Stimulated activated CD8-positive, alpha-beta memory T cell treated with anti-CD3 and anti-CD28 coated beads, Interleukin-4, amount 100 ng/mL, for 48 hours (primary cell): ENCODE measurements at regions not wholly inside any gene's neighbourhood (a gene's known extent, or its start where the extent isn't known, plus 50 kb on each side); places are given as distances from the start of the nearest gene placed in this dataset.

Source experiments
- DNase-seq: peaks from one replicate; pipeline ENCODE4 v3.0.0-alpha.2; 2020

GRCh38 chr15:62475591-62475990, 310.5 kb upstream of the C2CD4B start:
- no peak for DNase-seq

- DNase-seq: no peak
These were observed 311.1 kb upstream of the C2CD4B start for GRCh38 chr15:62476163-62476562.

- DNase-seq: no peak
These were observed 312.8 kb upstream of the C2CD4B start for GRCh38 chr15:62477929-62478328.

- DNase-seq: peak; percentile 26
These were observed 317.8 kb upstream of the C2CD4B start for GRCh38 chr15:62482785-62483429.

- no peak for DNase-seq
These were observed 318.7 kb upstream of the C2CD4B start for GRCh38 chr15:62483814-62484213.

GRCh38 chr15:62485170-62485720, 320.2 kb upstream of the C2CD4B start:
- no peak for DNase-seq

- DNase-seq: no peak
These were observed 321.0 kb upstream of the C2CD4B start for GRCh38 chr15:62486041-62486440.

- no peak for DNase-seq
These were observed 323.3 kb upstream of the C2CD4B start for GRCh38 chr15:62488387-62488786.

- no peak for DNase-seq
These were observed 326.6 kb upstream of the C2CD4B start for GRCh38 chr15:62491642-62492041.

GRCh38 chr15:62492900-62493299, 327.8 kb upstream of the C2CD4B start:
- DNase-seq: no peak

GRCh38 chr15:62494197-62494596, 329.1 kb upstream of the C2CD4B start:
- DNase-seq: no peak

- DNase-seq: no peak
These were observed 330.9 kb upstream of the C2CD4B start for GRCh38 chr15:62495670-62496614.

- no peak for DNase-seq
These were observed 332.3 kb upstream of the C2CD4B start for GRCh38 chr15:62497356-62497755.

- DNase-seq: no peak
These were observed 333.2 kb upstream of the C2CD4B start for GRCh38 chr15:62498278-62498677.

- no peak for DNase-seq
These were observed 333.6 kb upstream of the C2CD4B start for GRCh38 chr15:62498712-62499111.

- DNase-seq: no peak
These were observed 335.2 kb upstream of the C2CD4B start for GRCh38 chr15:62500325-62500724.

GRCh38 chr15:62502451-62502850, 337.4 kb upstream of the C2CD4B start:
- no peak for DNase-seq

- no peak for DNase-seq
These were observed 338.4 kb upstream of the C2CD4B start for GRCh38 chr15:62503451-62503850.

- DNase-seq: no peak
These were observed 340.7 kb upstream of the C2CD4B start for GRCh38 chr15:62505762-62506161.

- no peak for DNase-seq
These were observed 341.2 kb upstream of the C2CD4B start for GRCh38 chr15:62506217-62506805.

- DNase-seq: no peak
These were observed 344.4 kb upstream of the C2CD4B start for GRCh38 chr15:62509395-62509958.

GRCh38 chr15:62510791-62511190, 345.7 kb upstream of the C2CD4B start:
- no peak for DNase-seq

GRCh38 chr15:62512904-62513303, 347.8 kb upstream of the C2CD4B start:
- DNase-seq: no peak
